GM19025 (cell line): ENCODE measurements at regions not wholly inside any gene's neighbourhood (a gene's known extent, or its start where the extent isn't known, plus 50 kb on each side); places are given as distances from the start of the nearest gene placed in this dataset.
"Not testable (repeated sequence)": the region's sequence is repeated elsewhere in the genome, so short reads cannot be mapped to it uniquely, and the experiment has no call there.

ENCODE experiments used
- ATAC-seq: cut with Tn5 transposase; IDR thresholded peaks from one replicate; pipeline ENCODE4 v1.9.1; 2021; ENCODE audit warnings: mild to moderate bottlenecking, low read depth, moderate library complexity; ENCODE audit not compliant: unreplicated experiment

DNA sequence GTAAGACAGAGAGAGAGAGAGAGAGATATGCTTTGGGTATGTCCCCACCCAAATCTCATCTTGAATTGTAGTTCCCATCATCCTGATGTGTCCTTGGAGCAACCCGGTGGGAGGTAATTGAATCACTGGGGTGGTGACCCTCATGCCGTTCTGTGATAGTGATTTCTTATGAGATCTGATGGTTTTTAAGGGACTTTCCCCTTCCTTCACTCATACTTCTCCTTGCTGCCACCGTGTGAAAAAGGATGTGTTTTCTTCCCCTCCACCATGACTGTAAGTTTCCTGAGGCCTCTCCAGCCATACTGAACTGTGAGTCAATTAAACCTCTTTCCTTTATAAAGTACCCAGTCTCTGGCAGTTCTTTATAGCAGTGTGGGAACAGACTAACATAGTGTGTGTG lies 60.3 kb downstream of the EOMES start:
- no peak for ATAC-seq

DNA sequence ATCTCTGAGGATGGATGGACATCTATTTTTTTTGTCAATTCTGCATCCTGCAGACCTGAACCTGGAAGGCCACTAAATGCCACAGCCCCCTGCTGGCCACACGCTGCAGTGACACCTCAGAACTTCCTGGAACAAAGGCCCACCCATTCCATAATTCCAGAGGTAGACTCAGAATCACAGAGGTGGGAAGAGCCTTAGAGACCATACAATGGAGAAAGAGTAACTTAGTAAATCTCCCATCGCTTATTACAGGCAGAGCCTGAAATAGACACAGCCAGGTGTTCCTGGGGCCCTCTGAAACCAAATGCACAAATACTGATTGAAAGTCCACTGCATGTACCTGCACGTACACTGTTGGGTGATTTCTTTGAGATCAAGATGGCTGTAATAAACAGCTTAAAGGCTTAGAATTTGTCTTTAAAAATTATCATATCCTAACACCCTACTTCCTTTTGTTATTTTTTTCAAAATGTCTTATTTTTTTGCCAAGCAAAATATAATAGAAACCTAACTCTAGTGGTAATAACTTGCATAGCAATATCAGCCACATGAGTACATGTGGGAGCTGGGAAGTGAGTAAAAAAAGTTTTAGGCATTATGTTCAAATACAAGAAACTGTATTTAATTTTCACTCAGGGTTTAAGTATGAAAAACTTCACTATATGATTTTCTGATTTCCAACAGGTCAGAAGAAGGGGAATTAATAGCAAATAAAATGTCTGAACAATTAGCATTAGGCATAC lies 62.7 kb downstream of the EOMES start:
- peak; percentile 72 for ATAC-seq

DNA sequence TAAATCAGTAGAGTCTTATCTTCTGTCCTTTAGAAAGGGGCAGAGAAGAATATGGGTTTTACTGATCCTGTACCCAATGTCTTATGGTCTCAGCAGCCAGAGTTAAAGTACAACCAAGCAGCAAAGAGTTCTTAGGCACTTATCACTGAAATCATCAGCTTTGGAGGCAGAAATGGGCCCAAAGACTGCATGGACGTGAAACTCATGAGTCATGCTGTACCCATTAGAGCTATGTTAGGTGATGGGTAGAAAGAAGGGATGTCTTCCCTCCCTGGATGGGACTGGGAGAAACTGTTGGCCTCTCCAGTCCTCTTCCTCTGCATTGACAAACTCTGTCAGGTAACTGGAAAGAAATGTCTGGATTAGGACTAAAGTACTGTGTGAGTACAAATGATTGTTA lies 63.4 kb downstream of the EOMES start:
- ATAC-seq, result no peak

DNA sequence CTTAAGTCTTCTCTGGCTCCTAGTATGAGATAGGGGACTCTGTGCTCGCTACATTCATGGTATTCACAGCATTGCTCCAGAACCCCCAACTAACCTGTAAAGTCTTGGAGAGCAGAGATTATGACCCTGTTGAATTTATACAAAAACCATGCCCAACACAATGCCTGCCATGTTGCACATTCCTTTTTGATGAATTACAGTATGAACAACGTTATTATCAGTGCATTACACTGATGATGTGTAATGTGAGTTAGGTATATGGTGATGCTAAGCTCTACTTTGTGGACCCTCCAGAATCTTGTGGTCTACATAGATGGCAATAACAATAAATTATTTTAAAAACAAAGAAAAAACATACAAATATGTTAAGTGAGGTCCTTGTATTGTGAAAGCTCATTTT lies 64.3 kb downstream of the EOMES start:
- no peak for ATAC-seq

DNA sequence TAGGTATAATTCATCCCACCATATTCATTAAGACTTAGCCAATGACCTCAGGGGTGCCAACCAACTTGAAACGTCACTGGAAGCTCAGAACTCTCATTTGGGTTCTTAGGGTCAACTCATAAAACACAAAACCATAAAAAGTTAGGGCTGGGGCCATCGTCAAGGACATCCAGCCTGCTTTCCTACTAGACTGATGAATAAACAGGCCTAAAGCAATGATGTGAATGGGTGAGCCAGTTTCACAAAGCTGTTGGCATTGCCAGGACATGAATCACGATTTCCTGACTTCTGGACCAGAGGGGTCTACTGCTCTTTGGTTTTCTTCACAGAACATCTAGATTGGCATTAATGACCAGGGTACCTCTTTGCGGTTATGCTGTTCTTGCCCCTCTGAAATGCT lies 64.7 kb downstream of the EOMES start:
- no peak for ATAC-seq

DNA sequence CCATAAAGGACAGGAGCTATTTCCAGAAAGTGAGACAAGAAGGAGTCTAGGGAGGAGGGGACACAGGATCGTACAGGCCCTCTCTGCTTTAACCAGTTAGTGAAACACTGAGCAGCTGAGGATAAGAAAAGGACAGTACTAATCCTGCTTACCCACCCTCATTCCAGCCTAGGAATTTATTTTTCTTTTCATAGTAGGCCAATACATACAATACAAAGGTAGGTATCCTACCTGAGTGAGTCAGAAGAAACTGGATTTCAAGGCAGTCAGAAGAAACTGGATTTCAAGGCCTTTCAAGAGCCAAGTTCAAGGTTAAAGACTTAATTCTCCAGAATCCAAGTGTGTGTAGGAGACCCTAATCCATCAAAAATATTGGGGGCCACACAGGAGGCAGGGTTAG lies 65.3 kb downstream of the EOMES start:
- ATAC-seq, result no peak

DNA sequence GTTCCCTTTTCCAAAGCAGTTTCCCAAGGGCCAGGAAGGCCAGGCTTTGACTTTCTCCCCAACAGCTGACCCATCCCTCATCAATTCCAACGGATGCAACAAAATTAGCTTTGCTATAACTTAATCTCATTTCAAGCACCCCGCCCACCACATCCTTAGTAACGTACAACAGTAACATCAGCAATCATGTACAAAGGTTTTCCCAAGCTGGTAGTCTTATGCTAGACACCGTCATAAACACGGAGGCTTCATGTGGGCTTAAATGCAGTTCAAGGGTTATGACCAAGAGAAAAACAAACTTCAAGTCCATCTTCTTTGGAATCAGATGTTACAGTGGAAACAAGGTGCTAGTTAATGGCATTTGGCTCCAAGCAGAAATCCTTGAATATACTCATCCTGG lies 66.6 kb downstream of the EOMES start:
- no peak for ATAC-seq

DNA sequence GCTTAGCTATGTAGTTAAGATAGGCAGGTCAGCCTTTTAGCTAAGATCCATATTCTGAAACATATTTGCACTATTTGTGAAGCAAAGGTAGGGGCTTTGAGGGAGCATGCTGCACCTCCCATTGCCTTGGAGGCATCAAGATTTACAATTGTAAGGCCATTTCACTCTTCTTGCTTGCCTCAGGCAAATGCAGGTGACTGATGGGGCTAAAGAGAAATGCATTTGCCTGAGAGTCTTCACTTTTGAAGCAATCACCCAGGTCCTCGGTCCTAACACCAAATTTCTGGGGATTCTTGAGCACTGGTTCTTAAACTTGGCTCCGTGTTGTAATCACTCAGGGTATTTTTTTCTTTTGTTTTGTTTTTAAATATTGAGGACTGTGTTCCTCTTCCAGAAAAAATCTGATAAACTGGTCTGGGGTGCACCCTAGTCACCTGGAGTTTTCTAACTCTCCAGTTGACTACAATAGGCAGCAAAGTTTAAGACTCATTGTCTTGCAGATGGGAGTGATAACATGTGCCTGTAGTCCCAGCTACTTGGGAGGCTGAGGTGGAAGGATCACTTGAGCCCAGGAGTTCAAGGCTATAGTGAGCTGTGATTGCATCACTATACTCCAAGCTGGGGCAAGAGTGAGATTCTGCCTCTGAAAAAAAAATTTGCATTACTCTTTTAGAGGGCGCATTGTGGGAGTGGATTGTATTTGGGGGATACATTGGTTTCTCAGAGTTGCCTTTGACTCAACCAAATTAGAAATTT lies 68.1 kb downstream of the EOMES start:
- ATAC-seq, result no peak

DNA sequence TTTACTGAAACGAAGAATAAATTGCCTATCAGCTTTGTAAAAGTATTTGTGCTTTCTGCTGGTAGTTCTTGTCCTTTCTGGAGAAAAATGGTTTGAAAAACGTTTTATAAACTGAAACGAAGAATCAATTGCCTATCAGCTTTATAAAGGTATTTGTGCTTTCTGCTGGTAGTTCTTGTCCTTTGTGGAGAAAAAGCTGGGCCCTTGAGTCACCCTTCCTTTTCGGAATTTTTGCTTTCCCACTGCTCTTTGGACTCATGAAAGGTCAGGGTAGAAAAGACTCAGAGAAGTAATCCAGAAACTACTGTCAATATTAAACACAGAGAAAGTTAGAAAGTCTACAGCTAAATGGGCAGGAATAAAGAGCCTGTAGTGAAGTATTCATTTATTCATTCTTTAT lies 72.8 kb downstream of the EOMES start:
- no peak for ATAC-seq

DNA sequence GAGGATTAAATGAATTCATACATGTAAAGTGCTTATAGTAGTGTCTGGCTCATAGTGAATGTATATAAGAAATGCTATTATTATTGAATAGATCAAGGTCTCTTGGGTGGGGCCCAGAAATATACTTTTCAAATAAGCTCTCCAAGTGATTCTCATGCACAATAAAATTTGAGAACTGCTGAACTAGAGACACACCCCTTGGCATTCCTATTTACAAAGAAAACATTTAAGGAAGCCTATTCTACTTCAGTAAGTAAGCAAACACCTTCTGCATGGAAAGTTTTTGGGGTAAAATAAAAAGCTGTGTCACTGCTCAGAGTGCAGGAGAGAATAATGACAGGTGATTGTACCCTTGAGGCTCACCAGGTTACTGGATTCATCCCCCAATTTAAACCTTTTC lies 75.2 kb downstream of the EOMES start:
- no peak for ATAC-seq

DNA sequence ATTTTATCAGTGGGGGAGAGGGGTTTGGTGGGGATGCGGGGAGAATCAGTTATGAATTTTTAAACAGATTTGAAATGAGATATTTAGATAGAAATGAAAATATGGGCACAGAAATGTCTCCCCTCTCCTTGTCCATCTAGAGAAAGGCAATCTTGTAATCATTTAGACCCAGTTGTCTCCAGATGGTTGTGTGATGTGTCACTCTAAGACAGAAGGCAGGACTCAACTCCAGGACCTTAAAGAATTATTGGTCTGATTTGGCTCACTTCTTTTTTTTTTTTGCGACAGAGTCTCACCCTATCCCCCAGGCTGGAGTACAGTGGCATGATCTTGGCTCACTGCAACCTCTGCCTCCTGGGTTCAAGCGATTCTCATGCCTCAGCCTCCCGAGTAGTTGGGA lies 77.2 kb downstream of the EOMES start:
- ATAC-seq, result no peak

DNA sequence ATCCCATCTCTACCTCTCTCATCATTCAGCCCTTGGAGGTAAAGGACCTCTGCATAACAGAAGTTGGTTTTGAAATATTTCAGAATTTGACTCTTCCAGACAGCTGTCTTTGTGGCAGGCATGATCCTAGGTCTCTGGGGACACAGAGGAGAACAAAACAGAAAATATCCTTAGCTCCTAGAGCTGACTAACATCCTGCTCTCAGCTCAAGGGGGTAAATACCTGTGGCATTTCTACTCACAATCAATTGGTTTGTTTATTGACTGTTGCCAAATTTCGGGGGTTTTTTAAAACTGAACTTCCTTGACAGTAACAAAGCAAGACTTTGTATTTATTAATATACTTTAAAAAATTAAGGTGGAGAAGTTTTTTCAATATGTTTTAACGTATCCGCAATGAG lies 78.8 kb downstream of the EOMES start:
- no peak for ATAC-seq

DNA sequence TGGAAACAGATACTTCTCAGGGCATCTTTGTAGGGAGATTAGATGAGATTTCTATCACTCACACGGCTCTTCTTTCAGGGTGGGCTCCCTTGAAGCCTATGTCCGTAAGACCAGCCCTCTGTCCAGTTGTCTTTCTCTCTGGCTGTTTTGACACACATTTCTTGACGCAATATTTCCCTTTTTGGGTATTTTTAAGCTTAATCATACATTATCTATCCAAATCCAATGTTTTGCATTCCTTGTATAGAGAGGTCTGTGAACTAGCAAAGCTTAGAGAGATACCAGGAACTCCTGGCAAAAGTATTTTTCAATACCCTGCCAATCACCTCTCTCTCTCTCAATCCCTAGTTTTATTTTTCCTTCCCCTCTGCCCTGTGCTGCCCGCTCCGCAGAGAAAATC lies 79.3 kb downstream of the EOMES start:
- ATAC-seq, result no peak

DNA sequence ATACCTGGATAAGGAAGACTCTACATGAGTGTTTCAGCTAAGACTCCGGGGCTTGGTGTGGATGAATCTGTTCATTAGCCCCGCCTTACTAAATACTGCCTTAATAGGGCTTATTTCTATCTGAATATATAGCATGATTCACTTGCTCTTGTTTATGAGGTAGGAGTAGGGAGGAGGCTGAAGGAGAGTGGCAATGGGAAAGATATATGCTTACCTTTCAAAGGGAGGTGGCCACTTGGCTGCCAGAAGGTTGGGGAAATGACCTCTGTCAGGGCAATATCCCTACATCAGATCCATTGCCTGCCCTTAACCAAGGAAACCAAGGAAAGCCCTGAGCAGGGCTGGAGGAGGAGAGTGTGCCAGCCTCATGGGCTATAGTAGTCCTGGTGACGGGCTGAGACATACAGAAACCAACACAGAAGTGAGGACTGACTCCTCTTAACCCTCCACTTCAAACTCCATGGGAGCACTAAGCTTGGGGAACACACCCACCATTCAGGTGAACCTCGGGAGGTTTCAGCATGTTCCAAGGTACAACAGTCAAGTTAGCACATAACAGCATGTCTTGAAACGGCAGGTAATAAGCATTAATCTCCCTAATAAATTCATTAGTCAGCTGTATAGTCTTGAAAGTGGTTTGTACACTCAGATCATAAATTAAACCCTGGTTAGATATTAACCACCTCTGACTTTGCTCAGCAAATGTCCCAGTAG lies 80.1 kb downstream of the EOMES start:
- no peak for ATAC-seq

DNA sequence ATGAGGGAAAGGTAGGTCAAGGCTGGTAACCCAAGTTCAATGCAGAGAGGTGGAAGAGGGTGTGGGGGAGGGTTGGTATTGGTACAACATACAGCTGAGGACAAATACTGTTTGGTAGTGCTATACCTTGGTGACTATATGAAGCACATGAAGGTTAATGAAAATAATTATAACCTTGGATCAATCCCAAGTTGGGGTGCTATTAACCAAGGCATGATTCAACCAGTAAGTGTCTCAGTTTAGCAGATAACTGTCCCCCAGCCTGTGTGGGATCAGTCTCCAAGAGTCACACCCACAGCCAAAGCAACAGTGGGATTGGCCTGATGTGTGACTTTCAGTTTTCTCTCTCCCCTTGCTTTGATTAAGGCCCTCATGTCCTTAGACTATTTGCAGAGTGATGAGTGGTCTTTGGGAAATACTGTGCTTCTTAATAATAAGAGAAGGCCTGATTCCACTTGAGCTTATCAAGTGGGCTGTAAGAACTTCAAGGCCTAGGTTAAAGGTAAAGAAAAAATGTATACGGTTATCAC lies 80.8 kb downstream of the EOMES start:
- no peak for ATAC-seq

DNA sequence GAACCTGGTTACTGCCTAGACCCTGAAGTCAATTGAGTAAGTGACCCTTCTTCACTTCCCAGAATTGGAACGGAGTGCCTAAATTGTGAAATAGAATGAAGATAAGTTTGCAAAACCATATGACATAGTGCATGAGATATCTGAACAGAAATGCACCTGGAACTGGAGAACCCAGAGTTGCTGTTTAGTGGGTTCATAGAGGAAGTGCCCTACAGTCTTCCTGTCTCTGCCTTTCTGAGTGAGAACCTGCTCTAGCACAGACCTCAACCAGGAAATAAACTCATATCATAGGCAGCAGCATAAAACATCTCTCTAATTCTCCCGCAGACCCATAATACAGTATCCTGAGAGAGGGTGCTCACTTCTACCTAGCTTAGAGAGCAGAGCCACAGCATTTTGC lies 82.9 kb downstream of the EOMES start:
- ATAC-seq, result no peak

DNA sequence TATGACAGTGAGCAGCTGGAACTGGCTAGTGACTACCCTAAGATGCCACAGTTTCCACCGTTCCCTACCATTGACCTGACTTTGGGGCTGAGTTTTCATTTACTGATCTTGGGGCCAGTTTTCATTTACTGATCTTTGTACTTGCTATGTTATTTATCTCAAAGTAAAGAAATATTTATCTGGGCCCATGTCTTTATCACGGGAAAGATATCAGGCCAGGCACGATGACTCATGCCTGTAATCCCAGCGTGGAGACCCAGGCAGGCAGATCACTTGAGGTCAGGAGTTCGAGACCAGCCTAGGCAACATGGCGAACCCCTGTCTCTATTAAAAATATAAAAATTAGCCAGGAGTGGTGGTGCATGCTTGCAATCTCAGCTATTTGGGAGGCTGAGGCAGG lies 83.5 kb downstream of the EOMES start:
- ATAC-seq, result no peak

DNA sequence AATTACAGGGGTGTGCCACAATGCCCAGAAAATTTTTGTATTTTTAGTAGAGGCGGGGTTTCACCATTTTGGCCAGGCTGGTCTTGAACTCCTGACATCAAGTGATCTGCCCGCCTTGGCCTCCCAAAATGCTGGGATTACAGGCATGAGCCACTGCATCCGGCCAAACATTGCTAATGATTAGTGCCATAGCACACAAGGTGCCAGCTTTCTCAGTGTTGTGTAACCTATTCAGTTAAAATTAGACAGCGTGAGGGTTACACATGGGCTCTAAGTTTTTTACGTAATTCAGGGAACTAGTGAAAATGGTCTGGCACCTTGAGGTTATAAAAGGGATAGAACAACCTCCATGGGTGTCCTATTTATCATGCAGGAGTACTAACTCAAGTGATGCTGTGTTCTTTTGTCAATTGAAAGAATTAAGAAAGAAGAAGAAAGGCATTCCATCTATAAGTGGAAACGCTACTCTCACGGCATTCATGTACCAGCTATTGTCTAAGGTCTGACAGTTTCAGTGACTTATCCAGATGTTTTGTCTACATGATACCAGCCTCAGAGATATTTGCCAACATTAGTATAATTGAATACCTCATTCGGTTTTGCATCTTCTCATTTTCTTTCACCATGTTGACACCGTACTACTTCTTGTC lies 84.7 kb downstream of the EOMES start:
- no peak for ATAC-seq

DNA sequence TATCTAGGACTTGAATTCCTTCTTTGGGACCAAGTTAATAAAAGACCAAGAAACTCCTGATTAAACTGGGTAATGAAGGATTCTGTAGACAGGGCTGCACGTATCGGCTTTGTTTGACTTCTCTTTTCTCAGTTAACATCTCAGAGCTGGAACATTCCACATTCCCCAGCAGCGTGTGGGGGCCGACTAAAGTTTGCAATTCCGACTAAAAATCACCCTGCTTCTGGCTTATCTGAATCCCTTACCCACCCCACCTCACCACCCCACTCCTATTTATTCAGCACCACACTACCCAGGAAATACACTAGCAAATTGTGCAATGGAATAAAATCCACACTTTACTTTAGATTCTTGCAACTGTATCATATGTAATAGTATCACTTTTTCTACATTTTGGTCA lies 87.1 kb downstream of the EOMES start:
- not testable (repeated sequence) for ATAC-seq

DNA sequence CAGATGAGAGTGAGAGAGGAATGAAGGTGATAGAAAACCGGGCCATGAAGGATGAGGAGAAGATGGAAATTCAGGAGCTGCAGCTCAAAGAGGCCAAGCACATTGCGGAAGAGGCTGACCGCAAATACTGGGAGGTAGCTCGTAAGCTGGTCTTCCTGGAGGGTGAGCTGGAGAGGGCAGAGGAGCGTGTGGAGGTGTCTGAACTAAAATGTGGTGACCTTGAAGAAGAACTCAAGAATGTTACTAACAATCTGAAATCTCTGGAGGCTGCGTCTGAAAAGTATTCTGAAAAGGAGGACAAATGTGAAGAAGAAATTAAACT lies 88.9 kb downstream of the EOMES start:
- peak; percentile 23 for ATAC-seq
